Endometrium (tissue), 2 donors: ENCODE measurements at regions not wholly inside any gene's neighbourhood (a gene's known extent, or its start where the extent isn't known, plus 50 kb on each side); places are given as distances from the start of the nearest gene placed in this dataset.
"Not testable (repeated sequence)": the region's sequence is repeated elsewhere in the genome, so short reads cannot be mapped to it uniquely, and the experiment has no call there.

Experiments used
- FAIRE-seq: peaks from 2 replicates; lab custom pipeline; 2012; peaks lifted over from hg19 to GRCh38; lab: Jason Lieb, UNC
- donor health status: control.
- donor health status: control.

DNA sequence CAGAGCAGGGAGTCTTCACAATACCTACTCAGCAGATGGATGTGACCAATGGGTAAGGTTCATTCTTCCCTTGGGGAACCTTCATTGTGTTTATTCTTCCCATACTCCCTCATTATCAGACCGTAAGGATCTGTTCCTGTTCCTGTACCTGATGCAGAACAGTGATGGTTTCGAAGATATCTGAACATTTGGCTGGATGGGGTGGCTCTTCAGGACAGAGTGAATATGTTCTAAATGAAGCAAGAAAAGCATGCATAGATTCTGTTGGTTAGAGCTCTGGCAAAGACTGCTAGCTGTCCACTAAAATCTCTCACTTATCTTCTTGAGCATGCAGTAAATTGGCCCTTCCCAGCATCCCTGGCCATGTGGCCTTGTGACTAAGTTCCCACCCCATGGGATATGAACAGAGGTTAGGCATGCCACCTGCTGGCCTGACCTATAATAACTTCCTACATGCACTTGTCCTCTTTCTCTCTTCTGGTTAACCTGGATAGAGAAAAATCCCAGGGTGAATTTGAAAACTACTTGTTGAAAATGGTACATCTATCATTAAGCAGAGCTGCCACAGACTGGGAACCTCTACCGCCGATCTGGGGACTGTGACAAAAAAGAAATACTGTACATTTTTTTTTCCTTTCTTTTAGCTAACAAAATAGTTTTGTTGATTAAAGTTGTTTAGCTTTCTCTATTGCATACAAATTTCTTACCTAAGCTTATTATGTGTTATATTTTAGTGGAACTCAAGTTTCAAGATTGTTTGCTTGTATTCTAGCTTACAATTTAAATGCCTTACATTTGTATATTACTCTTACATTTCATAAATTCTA, 60.0 kb upstream of the BANK1 start:
- FAIRE-seq: no peak

GRCh38 chr4:101727238-101727637, 63.3 kb upstream of the BANK1 start:
- FAIRE-seq: no peak

DNA sequence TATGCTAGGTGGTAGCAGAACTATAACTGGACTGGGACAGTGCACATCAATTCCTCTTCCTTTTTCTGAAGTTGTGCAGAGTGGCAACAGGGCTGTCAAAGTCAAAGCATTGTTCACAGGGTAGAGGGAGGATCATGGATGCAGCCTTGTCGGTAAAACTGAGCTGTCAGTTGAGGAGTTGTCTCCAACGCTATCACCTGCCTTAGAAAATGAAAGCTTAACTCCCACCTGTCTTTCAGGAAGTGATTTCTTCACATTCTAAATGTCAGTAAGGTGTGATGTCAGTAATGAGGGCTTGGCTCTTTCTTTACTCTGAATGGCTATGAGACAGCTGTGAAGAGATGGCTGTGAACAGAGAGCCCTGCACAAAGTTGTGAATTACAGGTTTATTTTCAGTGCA, 66.4 kb upstream of the BANK1 start:
- FAIRE-seq: no peak

- FAIRE-seq: no peak
Observed at GRCh38 chr4:101718810-101719209, 71.7 kb upstream of the BANK1 start.

GRCh38 chr4:101711590-101712260, 78.8 kb upstream of the BANK1 start:
- no peak for FAIRE-seq

DNA sequence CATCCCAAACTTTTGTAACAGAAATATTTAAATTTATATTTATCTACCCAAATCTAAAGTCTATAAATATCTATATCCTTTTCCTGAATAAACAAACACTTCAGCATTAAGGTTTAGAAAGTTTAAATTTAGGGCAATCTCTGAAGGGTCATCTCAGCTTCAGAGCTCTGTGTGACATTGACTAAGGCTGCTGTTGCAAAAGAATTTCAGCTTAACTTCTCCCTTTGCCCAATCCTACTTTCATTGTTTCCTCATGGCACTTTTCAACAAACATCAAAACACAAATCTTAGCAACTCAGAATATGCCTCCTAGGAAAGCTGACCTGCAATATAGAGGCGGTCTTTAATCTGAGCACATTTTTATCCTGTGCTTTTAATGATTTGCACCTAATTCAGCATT, 79.7 kb upstream of the BANK1 start:
- FAIRE-seq: no peak

- FAIRE-seq: no peak
Observed at GRCh38 chr4:101708293-101709039, 82.1 kb upstream of the BANK1 start.

DNA sequence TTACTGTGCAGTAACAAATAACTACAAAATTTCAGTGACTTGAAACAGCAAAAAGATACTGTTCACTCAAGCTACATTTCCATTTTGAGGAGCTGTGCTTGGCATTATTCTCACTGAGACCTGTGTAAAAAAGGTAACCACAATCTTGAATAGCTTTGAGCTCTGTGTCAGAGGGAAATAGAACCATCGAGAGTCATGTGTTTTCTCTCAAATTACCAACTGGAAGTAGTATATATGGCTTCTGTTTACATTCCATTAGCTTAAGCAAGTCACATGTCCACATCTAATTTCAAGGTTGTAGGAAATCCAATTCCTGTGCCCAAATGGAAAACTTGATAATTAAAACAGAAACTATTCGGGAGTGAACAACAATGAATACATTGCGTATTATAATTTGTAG, 82.9 kb upstream of the BANK1 start:
- no peak for FAIRE-seq

DNA sequence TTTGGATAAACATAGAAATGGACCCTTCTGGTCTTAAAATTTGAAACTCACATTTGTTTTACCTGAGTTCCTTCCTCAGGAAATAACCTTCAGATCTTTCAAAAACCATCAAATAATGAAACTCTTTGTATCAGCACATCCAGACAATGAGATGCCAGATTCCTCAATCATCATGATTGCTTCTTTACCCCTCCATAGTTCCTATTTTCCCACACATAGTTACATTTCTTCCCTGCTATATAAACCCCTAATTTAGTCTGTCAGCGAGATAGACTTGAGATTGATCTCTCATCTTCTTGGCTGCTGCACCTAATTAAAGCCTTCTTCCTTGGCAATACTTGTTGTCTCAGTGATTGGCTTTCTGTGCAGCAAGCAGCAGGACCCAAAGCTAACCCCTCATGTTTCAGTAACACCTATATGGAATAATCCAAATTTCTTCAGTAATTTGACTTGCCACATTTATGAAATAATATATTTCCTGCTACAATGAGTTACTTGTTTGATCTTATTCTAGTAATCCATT, 83.9 kb upstream of the BANK1 start:
- FAIRE-seq: no peak

DNA sequence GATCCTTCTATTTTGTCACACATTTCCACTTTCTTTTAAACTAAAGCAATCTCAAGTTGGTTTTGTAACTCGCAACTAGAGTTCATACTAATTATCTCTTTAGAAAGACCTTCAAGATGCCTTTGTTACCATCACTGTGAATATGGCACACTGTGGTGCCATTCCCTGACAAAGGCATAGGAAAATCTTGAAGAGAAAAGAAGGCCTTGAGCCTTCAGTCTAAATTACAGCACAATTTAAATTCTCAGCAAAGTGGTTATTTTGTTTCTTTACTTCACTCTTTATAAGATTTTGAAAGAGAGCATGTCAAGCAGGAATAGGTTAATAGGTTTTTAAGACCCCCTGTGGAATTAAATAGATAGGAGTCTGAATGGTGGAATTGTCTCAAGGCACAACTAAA, 89.0 kb upstream of the BANK1 start:
- no peak for FAIRE-seq

DNA sequence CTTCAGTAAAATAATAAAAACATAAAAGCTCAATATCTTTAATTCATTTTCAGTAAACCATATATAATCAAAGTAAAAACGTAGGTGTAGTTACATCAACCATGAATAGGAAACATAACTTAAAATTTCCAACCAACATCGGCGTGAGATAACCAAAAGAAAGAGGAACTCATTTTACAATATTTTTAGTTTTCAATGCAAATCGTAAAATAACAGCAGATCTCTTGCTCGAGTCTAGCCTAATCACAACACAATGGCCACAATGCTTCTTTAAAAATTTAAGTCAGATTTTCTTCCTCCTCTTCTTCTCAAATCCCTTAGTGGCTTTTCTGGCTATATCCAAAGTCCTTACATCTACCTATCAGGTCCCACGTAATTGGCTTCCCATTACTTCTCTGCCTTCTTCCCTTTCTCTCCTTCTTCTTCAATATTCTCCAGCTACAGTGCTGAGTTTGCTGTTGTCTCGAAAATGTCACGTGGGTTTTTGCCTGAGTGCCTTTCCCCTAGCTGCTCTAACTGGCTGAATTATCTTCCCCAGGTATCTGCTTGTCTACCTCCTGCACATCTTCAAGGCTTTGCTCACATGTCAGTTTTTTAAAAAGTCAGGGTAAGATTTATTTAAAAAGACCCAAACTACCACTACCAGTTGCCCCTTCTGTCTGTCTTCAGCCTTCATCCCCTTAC, 90.9 kb upstream of the BANK1 start:
- FAIRE-seq: no peak

GRCh38 chr4:101697266-101697665, 93.3 kb upstream of the BANK1 start:
- no peak for FAIRE-seq

DNA sequence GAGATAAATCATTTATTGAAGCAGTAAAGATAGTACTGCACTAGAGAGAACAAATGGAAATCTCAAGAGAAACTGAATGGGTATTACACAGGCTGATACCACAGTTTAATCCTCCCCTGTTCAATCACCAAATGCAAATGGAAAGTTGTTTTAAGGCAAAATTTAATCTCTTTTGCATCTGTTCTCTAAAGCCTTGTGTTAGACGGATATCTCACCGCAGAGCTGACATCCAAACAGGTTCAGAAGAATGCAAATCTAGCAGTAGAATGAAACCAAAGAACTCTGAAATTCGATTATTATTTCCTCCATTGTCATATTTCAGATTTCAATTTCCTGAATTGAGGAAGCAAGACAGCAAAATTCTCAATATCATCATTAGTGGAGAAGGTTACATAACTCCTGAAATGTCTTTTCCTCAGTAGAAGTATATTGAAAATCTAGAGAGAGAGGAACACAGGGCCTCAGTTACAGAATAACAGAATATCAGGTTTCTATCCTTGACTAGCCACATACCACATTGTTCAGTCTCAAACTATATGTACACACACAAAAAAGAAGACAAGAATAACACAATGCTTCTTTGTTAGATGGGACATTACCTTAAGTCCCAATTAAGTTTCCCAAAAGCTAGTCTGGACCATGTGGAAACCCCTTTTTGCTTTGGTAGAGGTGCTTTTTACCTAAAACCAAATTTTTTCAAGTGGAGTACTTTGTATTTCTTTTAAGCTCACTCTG, 94.1 kb upstream of the BANK1 start:
- no peak for FAIRE-seq

DNA sequence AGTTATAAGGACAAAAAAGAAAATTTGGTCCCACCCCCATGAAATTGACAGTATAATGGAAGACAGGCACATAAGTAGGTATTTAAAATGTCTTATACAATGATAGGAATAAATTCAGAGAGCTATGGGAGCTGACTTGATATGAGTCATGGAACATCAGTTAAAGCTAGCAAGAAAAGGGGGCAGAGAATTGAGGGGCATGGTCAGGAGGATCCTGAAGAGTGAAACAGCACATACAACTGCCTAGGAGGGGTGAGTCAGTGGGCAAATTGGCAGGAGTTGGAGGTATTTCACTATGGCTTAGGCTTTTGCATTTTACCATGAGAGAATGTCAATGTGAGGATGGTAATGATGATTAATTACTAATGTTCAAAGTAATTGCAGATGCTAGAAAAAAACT, 95.4 kb upstream of the BANK1 start:
- no peak for FAIRE-seq

- FAIRE-seq: not testable (repeated sequence)
Observed at GRCh38 chr4:101694403-101694802, 96.1 kb upstream of the BANK1 start.

DNA sequence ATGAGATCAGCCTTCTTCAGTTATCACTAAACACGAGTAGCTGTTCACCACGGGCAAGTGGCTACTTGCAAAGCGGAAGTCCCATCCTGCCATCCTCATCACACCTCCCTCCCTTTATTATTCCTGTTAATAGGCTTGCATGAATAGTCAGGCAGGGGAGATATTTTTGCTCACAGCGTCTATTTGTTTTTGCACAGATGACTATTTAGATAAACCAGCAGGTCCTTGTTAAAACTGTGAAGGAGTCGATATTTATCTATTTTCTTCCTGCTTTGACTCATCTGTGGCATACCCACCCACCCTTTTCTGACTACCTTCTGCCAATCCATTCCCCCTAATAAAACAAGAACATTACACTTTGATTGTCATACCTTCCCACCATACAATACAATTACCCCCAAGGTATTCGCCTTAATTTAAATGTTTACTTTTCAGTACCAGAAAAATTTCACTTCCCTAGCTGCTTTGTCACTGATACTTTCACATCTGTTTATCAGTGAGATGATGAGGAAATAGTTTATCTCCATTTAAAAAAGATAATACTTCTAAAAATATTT, 96.6 kb upstream of the BANK1 start:
- FAIRE-seq: no peak

- no peak for FAIRE-seq
Observed at GRCh38 chr4:101689220-101689619, 101.3 kb upstream of the BANK1 start.

GRCh38 chr4:101685126-101685525, 105.4 kb upstream of the BANK1 start:
- no peak for FAIRE-seq

GRCh38 chr4:101682946-101683345, 107.6 kb upstream of the BANK1 start:
- no peak for FAIRE-seq

GRCh38 chr4:101678180-101678579, 112.3 kb upstream of the BANK1 start:
- FAIRE-seq: no peak

DNA sequence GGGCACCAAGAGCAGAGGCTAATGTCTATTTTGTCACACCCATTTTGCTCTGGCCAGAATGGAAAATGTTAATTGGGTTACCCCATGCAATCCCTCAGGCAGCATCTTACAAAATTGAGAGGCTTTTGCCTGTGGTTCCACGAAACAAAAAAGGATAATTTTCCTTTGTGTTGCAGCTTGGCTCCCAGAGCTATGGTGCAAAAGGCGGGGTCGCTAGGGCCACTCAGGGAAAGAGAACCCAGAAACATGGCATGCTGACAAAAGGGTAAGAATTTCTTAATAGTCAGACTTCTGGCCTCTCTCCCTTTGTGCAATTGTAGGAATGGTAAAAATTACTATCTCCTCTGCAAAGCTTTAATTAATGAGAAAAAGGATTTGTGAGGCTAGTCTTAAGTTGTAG, 119.6 kb upstream of the BANK1 start:
- no peak for FAIRE-seq
